ENCODE measurements at regions not wholly inside any gene's neighbourhood (a gene's known extent, or its start where the extent isn't known, plus 50 kb on each side); places are given as distances from the start of the nearest gene placed in this dataset.

GRCh38 chr10:78277314-78278057, 243.8 kb downstream of the RPS24 start:
- no peak for DNase-seq

GRCh38 chr10:78278058-78278404, 244.4 kb downstream of the RPS24 start:
- DNase-seq: no peak

- no peak for DNase-seq
Measured at GRCh38 chr10:78279756-78280155, 246.1 kb downstream of the RPS24 start.

GRCh38 chr10:78280604-78281003, 246.9 kb downstream of the RPS24 start:
- DNase-seq: no peak

- DNase-seq: no peak
Measured at GRCh38 chr10:78281627-78282026, 248.0 kb downstream of the RPS24 start.

- DNase-seq: no peak
Measured at GRCh38 chr10:78283069-78283682, 249.5 kb downstream of the RPS24 start.

GRCh38 chr10:78284381-78284780, 250.7 kb downstream of the RPS24 start:
- no peak for DNase-seq

GRCh38 chr10:78285226-78285625, 251.6 kb downstream of the RPS24 start:
- no peak for DNase-seq

GRCh38 chr10:78286186-78286585, 252.5 kb downstream of the RPS24 start:
- DNase-seq: no peak

- no peak for DNase-seq
Measured at GRCh38 chr10:78286668-78287067, 253.0 kb downstream of the RPS24 start.

- no peak for DNase-seq
Measured at GRCh38 chr10:78287618-78288017, 254.0 kb downstream of the RPS24 start.

GRCh38 chr10:78288663-78289062, 255.0 kb downstream of the RPS24 start:
- peak; percentile 12 for DNase-seq

GRCh38 chr10:78290131-78290750, 256.6 kb downstream of the RPS24 start:
- no peak for DNase-seq

- DNase-seq: no peak
Measured at GRCh38 chr10:78291722-78292121, 258.1 kb downstream of the RPS24 start.

GRCh38 chr10:78292250-78292981, 258.8 kb downstream of the RPS24 start:
- DNase-seq: no peak

- peak; percentile 29 for DNase-seq
Measured at GRCh38 chr10:78292982-78293865, 259.6 kb downstream of the RPS24 start.

- no peak for DNase-seq
Measured at GRCh38 chr10:78295242-78295641, 261.6 kb downstream of the RPS24 start.

GRCh38 chr10:78296785-78297184, 263.1 kb downstream of the RPS24 start:
- DNase-seq: no peak

- no peak for DNase-seq
Measured at GRCh38 chr10:78297997-78298396, 264.3 kb downstream of the RPS24 start.

- no peak for DNase-seq
Measured at GRCh38 chr10:78298835-78299234, 265.2 kb downstream of the RPS24 start.

- no peak for DNase-seq
Measured at GRCh38 chr10:78299851-78300468, 266.3 kb downstream of the RPS24 start.

- DNase-seq: no peak
Measured at GRCh38 chr10:78300526-78300925, 266.9 kb downstream of the RPS24 start.
